Smooth muscle cell (in vitro differentiated cells): ENCODE measurements at regions not wholly inside any gene's neighbourhood (a gene's known extent, or its start where the extent isn't known, plus 50 kb on each side); places are given as distances from the start of the nearest gene placed in this dataset.

Source experiments
- DNase-seq: peaks from one replicate; lab custom pipeline; 2025; ENCODE audit not compliant: unreplicated experiment; lab: John Stamatoyannopoulos, UW
- H2AFZ ChIP-seq: fragments of 200-600 bp; sonication (generic); 2 replicates; pipeline ENCODE4 v1.6.0; 2016; ENCODE audit warnings: antibody characterized with exemption, low read depth, mild to moderate bottlenecking
- H3F3A ChIP-seq: fragments of 200-600 bp; sonication (generic); 2 replicates; pipeline ENCODE4 v1.6.0; 2017; ENCODE audit warnings: antibody characterized with exemption, low read depth
- H3K27ac ChIP-seq: fragments of 200-600 bp; sonication (generic); 2 replicates; pipeline ENCODE4 v1.5.1; 2016; ENCODE audit warnings: low read depth, mild to moderate bottlenecking
- H3K27me3 ChIP-seq: fragments of 200-600 bp; sonication (generic); 2 replicates; pipeline ENCODE4 v1.6.1; 2016; ENCODE audit warnings: low read depth, mild to moderate bottlenecking
- H3K36me3 ChIP-seq: fragments of 200-600 bp; sonication (generic); 2 replicates; pipeline ENCODE4 v1.5.1; 2016; ENCODE audit warnings: low read depth
- H3K4me1 ChIP-seq: fragments of 200-600 bp; sonication (generic); 2 replicates; pipeline ENCODE4 v1.5.1; 2016; ENCODE audit warnings: low read depth
- H3K4me2 ChIP-seq: fragments of 200-600 bp; sonication (generic); 2 replicates; pipeline ENCODE4 v1.6.0; 2016; ENCODE audit warnings: mild to moderate bottlenecking
- H3K4me3 ChIP-seq: fragments of 200-600 bp; sonication (generic); 2 replicates; pipeline ENCODE4 v1.5.1; 2016; ENCODE audit warnings: mild to moderate bottlenecking
- H3K79me2 ChIP-seq: fragments of 200-600 bp; sonication (generic); 2 replicates; pipeline ENCODE4 v1.6.0; 2016; ENCODE audit warnings: low read depth, mild to moderate bottlenecking
- H3K9ac ChIP-seq: fragments of 200-600 bp; sonication (generic); 2 replicates; pipeline ENCODE4 v1.6.0; 2016; ENCODE audit warnings: low read depth
- H3K9me3 ChIP-seq: fragments of 200-600 bp; sonication (generic); replicated peaks from 2 replicates; pipeline ENCODE4 v1.5.1; 2016; ENCODE audit warnings: low read depth
- H4K20me1 ChIP-seq: fragments of 200-600 bp; sonication (generic); 2 replicates; pipeline ENCODE4 v1.6.0; 2016; ENCODE audit warnings: low read depth
- WGBS: methylation state at CpG from one replicate; pipeline ENCODE4 v1.1.7; 2016; ENCODE audit warnings: low lambda C conversion rate; 5-methylcytosine and 5-hydroxymethylcytosine counted together
- TF ChIP-seq, protein P1 (sequence below): fragments of 200-600 bp; sonication (generic); IDR thresholded peaks from 2 replicates; pipeline ENCODE4 v1.5.1; 2017; ENCODE audit warnings: borderline replicate concordance, mild to moderate bottlenecking, antibody characterized with exemption; ENCODE audit not compliant: insufficient read depth, poor library complexity, severe bottlenecking

DNA sequence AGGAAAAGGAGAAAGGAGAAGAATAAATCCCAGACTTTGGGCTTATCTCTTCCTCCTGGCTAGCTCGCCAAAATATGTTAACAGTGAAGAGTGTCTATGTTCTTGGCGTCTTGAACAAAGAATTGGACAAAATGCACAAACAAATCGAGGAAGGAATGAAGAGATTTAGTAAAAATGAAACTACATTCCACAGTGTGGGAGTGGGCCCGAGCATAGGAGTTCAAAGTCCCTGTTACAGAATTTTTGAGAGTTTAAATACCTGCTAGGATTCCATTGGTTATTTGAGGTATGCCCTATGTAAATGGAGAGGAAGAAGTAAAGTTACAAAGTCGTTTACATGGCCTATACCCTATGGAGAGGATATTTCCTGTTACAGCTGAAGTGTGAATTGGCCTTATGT is 525.1 kb upstream of the CNTN5 start:
- WGBS, result 79% methylated on average over 5 of the region's 5 CpGs
- no peaks in the 10 kb centered on the region for H3K9me3 ChIP-seq
- H3K27me3 ChIP-seq, result no peaks in the 10 kb centered on the region
- H3K4me1 ChIP-seq, result no peaks in the 10 kb centered on the region
- no peaks in the 10 kb centered on the region for H3K36me3 ChIP-seq
- H3K79me2 ChIP-seq, result no peaks in the 10 kb centered on the region
- H2AFZ ChIP-seq, result no peak overlapping the region
- no peaks in the 10 kb centered on the region for H3F3A ChIP-seq
- H3K9ac ChIP-seq, result no peak overlapping the region
- no peak for DNase-seq
- TF ChIP-seq, protein P1, sequence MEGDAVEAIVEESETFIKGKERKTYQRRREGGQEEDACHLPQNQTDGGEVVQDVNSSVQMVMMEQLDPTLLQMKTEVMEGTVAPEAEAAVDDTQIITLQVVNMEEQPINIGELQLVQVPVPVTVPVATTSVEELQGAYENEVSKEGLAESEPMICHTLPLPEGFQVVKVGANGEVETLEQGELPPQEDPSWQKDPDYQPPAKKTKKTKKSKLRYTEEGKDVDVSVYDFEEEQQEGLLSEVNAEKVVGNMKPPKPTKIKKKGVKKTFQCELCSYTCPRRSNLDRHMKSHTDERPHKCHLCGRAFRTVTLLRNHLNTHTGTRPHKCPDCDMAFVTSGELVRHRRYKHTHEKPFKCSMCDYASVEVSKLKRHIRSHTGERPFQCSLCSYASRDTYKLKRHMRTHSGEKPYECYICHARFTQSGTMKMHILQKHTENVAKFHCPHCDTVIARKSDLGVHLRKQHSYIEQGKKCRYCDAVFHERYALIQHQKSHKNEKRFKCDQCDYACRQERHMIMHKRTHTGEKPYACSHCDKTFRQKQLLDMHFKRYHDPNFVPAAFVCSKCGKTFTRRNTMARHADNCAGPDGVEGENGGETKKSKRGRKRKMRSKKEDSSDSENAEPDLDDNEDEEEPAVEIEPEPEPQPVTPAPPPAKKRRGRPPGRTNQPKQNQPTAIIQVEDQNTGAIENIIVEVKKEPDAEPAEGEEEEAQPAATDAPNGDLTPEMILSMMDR, result no peak
- no peak overlapping the region for H3K4me3 ChIP-seq
- no peak overlapping the region for H3K4me2 ChIP-seq
- H3K27ac ChIP-seq, result no peak overlapping the region
- no peaks in the 10 kb centered on the region for H4K20me1 ChIP-seq

DNA sequence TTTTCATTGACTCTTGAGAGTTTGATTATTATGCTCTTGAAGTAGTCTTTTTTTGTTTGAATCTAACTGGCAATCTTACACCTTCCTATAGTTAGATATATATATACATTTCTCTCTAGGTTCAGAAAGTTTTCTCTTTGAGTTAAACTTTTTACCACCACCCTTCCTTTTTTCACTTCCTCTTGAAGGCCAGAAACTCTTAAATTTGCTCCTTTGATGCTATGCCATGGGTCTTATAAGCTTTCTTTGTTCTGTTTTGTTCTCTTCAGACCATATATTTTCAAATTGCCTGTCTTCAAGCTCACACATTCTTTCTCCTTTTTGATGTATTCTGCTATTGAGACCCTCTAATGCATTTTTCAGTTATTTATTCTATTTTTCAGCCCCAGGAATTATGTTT is 513.5 kb upstream of the CNTN5 start:
- Histone ChIP-seq H3K4me3 (no peak overlapping the region), H2AFZ (no peak overlapping the region), H3K9me3 (no peaks in the 10 kb centered on the region), H3K36me3 (no peaks in the 10 kb centered on the region), H3K79me2 (no peaks in the 10 kb centered on the region), H3K27me3 (no peaks in the 10 kb centered on the region), H3K9ac (no peak overlapping the region), H4K20me1 (no peaks in the 10 kb centered on the region), H3K27ac (no peak overlapping the region), H3K4me2 (no peak overlapping the region), H3K4me1 (no peaks in the 10 kb centered on the region), H3F3A (no peaks in the 10 kb centered on the region)
- DNase-seq, result no peak
- TF ChIP-seq, protein P1, result no peak

DNA sequence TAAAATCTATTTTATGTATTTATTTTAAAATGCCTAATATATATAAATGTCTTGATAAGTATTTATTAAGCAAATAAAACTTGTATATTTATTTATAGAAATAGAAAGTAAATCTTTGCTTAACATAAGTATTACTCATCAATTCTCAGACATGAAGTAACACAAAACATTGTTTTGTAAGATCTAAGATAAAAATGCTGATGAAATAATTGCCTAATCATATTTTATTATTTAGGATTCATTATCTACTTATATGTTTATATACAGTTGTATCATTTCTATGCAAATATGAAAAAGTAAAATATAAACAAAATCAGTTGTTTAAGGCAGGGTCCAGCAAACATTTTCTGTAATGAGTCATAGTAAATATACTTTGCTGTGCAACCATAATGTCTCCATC is 507.8 kb upstream of the CNTN5 start:
- Histone ChIP-seq H3F3A (no peaks in the 10 kb centered on the region), H3K27ac (no peak overlapping the region), H3K4me1 (no peaks in the 10 kb centered on the region), H3K27me3 (no peaks in the 10 kb centered on the region), H3K9me3 (no peaks in the 10 kb centered on the region), H3K4me2 (no peak overlapping the region), H2AFZ (no peak overlapping the region), H3K4me3 (no peak overlapping the region), H4K20me1 (no peaks in the 10 kb centered on the region), H3K9ac (no peak overlapping the region), H3K36me3 (no peaks in the 10 kb centered on the region), H3K79me2 (no peaks in the 10 kb centered on the region)
- TF ChIP-seq, protein P1, result no peak
- DNase-seq, result no peak

DNA sequence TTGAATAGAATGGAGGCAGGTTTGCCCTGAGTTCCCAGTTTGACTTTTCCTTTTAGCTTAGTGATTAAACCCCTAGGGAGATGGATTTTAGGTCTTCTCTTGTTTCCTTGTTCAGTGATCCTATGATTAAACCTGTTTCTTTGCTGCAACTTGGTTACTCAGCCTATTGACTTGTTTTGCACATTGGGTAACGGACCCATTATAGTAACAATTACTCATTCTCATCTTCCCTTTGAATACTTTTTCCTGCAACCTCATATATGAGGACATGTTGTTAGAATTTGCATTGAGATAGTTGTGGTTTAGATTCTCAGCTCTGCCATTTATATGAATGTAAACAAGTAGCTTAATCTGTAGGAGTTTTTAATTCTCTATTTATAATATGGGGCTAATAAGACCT is 489.2 kb upstream of the CNTN5 start:
- TF ChIP-seq, protein P1, result no peak
- Histone ChIP-seq H3K4me1 (no peaks in the 10 kb centered on the region), H3K27me3 (no peaks in the 10 kb centered on the region), H3K79me2 (no peaks in the 10 kb centered on the region), H3K4me2 (no peak overlapping the region), H4K20me1 (no peaks in the 10 kb centered on the region), H3K9ac (no peak overlapping the region), H3K9me3 (no peaks in the 10 kb centered on the region), H3K27ac (no peak overlapping the region), H2AFZ (no peak overlapping the region), H3K4me3 (no peak overlapping the region), H3F3A (no peaks in the 10 kb centered on the region), H3K36me3 (no peaks in the 10 kb centered on the region)
- no peak for DNase-seq
- WGBS, result 79% methylated on average over 1 of the region's 1 CpG
